OCI-LY1 (cell line): ENCODE measurements at regions not wholly inside any gene's neighbourhood (a gene's known extent, or its start where the extent isn't known, plus 50 kb on each side); places are given as distances from the start of the nearest gene placed in this dataset.

Experiments
- H2AFZ ChIP-seq: fragments of 200-600 bp; sonication (generic), shearing (Covaris generic); 2 replicates; pipeline ENCODE4 v1.6.0; 2014; ENCODE audit warnings: antibody characterized with exemption, mild to moderate bottlenecking, low read length
- H3F3A ChIP-seq: fragments of 200-600 bp; sonication (generic), shearing (Covaris generic); 2 replicates; pipeline ENCODE4 v1.6.0; 2014; ENCODE audit warnings: mild to moderate bottlenecking, antibody characterized with exemption, low read length, moderate library complexity; ENCODE audit not compliant: insufficient read depth
- H3K27ac ChIP-seq: fragments of 200-600 bp; sonication (generic); 2 replicates; pipeline ENCODE4 v1.5.1; 2014; ENCODE audit warnings: low read length, mixed run types, mild to moderate bottlenecking, low read depth; ENCODE audit not compliant: poor library complexity, severe bottlenecking
- H3K27me3 ChIP-seq: fragments of 200-600 bp; sonication (generic); 2 replicates; pipeline ENCODE4 v1.6.0; 2014; ENCODE audit warnings: antibody characterized with exemption, mild to moderate bottlenecking, low read length, moderate library complexity; ENCODE audit not compliant: insufficient read depth
- H3K36me3 ChIP-seq: fragments of 200-600 bp; sonication (generic); 2 replicates; pipeline ENCODE4 v1.6.1; 2014; ENCODE audit warnings: mild to moderate bottlenecking, antibody characterized with exemption, low read length, moderate library complexity, mixed read lengths; ENCODE audit not compliant: insufficient read depth
- H3K4me1 ChIP-seq: fragments of 200-600 bp; sonication (generic); 2 replicates; pipeline ENCODE4 v1.5.1; 2014; ENCODE audit warnings: mild to moderate bottlenecking, low read length, moderate library complexity; ENCODE audit not compliant: insufficient read depth, severe bottlenecking
- H3K4me2 ChIP-seq: fragments of 200-600 bp; sonication (generic), shearing (Covaris generic); 2 replicates; pipeline ENCODE4 v1.6.1; 2014; ENCODE audit warnings: low read length
- H3K4me3 ChIP-seq: fragments of 200-600 bp; sonication (generic); 2 replicates; pipeline ENCODE4 v1.5.1; 2014; ENCODE audit warnings: low read length, low read depth, mild to moderate bottlenecking, mixed read lengths; ENCODE audit not compliant: poor library complexity, severe bottlenecking
- H3K79me2 ChIP-seq: fragments of 200-600 bp; shearing (Covaris generic); 2 replicates; pipeline ENCODE4 v1.6.1; 2016; ENCODE audit warnings: mixed run types, low read length, mixed read lengths; ENCODE audit not compliant: insufficient read depth
- H3K9ac ChIP-seq: fragments of 200-600 bp; sonication (generic), shearing (Covaris generic); 2 replicates; pipeline ENCODE4 v1.6.1; 2014; ENCODE audit warnings: mild to moderate bottlenecking, low read length, mixed read lengths
- H3K9me2 ChIP-seq: fragments of 200-600 bp; sonication (generic), shearing (Covaris generic); 2 replicates; pipeline ENCODE4 v1.6.1; 2014; ENCODE audit warnings: low read depth, mild to moderate bottlenecking, low read length, mixed read lengths
- H3K9me3 ChIP-seq: fragments of 200-600 bp; shearing (Covaris generic); 2 replicates; pipeline ENCODE4 v1.6.1; 2014; ENCODE audit warnings: low read length, mixed read lengths
- H4K20me1 ChIP-seq: fragments of 200-600 bp; sonication (generic), shearing (Covaris generic); 2 replicates; pipeline ENCODE4 v1.6.0; 2016; ENCODE audit warnings: mild to moderate bottlenecking, low read length; ENCODE audit not compliant: insufficient read depth
- EZH2 ChIP-seq: fragments of 200-600 bp; sonication (generic), shearing (Covaris generic); IDR thresholded peaks from 2 replicates; pipeline ENCODE4 v1.8.0; 2017; ENCODE audit warnings: borderline replicate concordance, mixed run types, mild to moderate bottlenecking, antibody characterized with exemption, low read length, moderate library complexity, mixed read lengths
- TF ChIP-seq, protein P1 (sequence below): fragments of 200-600 bp; sonication (generic), shearing (Covaris generic); IDR thresholded peaks from 2 replicates; pipeline ENCODE4 v1.5.1; 2017; ENCODE audit warnings: mild to moderate bottlenecking, antibody characterized with exemption, low read length, moderate library complexity, mixed read lengths

DNA sequence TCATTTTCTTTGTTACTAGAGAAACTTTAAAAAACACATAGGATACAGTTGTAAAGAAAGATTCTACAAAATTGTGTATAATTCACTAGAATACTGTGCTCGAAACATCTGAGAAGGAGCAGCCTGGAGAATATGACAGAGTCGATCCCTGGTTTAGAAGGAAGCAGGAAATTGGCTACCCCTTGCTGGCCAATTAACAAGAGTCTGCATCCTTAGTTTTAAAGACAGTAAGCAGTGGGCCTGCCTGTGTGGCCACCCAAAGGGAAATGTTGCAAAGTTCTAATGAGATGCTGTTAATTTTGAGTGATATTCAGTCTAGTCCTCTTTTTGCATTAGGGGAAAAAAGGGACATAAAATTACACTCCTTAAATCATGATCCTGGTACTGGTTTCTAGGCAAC lies 988.6 kb downstream of the PCDH17 start:
- H3K4me3 ChIP-seq = no peak overlapping the region
- H3K4me2 ChIP-seq = no peak overlapping the region
- no peak overlapping the region for H3K9ac ChIP-seq
- H3K9me2 ChIP-seq = no peaks in the 10 kb centered on the region
- no peaks in the 10 kb centered on the region for H3K79me2 ChIP-seq
- H3K9me3 ChIP-seq = no peaks in the 10 kb centered on the region
- H3K27ac ChIP-seq = no peak overlapping the region
- no peaks in the 10 kb centered on the region for H4K20me1 ChIP-seq
- TF ChIP-seq, protein P1, sequence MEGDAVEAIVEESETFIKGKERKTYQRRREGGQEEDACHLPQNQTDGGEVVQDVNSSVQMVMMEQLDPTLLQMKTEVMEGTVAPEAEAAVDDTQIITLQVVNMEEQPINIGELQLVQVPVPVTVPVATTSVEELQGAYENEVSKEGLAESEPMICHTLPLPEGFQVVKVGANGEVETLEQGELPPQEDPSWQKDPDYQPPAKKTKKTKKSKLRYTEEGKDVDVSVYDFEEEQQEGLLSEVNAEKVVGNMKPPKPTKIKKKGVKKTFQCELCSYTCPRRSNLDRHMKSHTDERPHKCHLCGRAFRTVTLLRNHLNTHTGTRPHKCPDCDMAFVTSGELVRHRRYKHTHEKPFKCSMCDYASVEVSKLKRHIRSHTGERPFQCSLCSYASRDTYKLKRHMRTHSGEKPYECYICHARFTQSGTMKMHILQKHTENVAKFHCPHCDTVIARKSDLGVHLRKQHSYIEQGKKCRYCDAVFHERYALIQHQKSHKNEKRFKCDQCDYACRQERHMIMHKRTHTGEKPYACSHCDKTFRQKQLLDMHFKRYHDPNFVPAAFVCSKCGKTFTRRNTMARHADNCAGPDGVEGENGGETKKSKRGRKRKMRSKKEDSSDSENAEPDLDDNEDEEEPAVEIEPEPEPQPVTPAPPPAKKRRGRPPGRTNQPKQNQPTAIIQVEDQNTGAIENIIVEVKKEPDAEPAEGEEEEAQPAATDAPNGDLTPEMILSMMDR = no peak
- TF ChIP-seq EZH2 = no peak
- no peak overlapping the region for H2AFZ ChIP-seq
- H3K4me1 ChIP-seq = no peaks in the 10 kb centered on the region
- H3K36me3 ChIP-seq = no peaks in the 10 kb centered on the region
- H3F3A ChIP-seq = no peaks in the 10 kb centered on the region
- H3K27me3 ChIP-seq = no peaks in the 10 kb centered on the region

DNA sequence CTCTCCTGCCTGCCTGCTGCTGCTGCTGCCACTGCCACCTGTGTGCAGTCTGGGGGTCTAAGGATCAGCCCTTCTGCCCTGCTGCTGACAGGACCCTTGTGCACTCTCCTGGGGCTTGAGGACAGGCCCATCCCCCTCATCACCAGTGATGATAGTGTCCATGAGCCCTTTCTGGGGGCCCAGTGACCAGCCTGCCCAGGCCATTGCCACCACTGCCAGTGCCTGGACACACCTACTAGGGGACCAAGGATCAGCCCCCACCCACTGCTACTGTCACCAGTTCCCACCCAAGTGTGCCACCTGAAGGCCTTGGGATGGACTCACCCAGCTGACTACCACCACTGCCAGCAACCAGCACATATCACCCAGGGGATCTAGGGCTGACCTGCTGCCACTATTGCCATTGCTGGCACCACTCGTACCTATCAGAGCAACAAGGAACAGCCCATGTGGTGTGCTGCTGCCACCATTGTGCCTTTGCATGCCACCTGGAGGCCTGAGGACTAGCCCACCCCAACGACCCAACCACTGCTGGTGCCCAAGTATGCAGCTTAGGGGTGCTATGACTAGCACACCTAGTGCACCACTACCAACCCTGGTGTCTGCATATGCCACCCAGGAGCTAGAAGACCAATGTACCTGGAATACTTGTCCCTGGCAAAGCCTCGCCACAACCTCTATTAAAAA lies 994.3 kb downstream of the PCDH17 start:
- TF ChIP-seq EZH2 = no peak
- TF ChIP-seq, protein P1 = no peak
- H3K27ac ChIP-seq = no peak overlapping the region
- H3K9ac ChIP-seq = no peak overlapping the region
- H3K9me3 ChIP-seq = no peaks in the 10 kb centered on the region
- H3F3A ChIP-seq = no peaks in the 10 kb centered on the region
- H3K4me1 ChIP-seq = no peaks in the 10 kb centered on the region
- no peaks in the 10 kb centered on the region for H3K27me3 ChIP-seq
- H3K4me3 ChIP-seq = no peak overlapping the region
- H3K4me2 ChIP-seq = no peak overlapping the region
- no peaks in the 10 kb centered on the region for H3K36me3 ChIP-seq
- H2AFZ ChIP-seq = no peak overlapping the region
- H4K20me1 ChIP-seq = no peaks in the 10 kb centered on the region
- H3K79me2 ChIP-seq = no peaks in the 10 kb centered on the region
- no peaks in the 10 kb centered on the region for H3K9me2 ChIP-seq

DNA sequence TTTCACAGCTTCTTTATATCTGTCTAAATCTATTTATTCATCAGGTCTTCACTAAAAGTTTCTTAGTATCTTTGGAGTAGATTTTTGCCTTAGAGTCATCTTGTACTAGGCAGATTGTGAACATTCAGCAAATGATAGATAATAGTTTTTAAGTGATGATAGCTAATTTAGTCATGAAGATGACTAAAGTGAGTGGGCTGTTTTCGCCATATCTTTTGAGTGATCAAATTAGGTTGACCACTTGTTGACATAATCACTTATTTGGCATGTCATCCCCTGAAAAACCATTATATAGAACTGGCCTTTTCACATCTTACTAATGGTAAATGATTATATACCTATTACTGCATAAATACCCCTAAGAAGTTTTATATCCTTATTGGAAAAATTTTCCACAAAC lies 999.2 kb downstream of the PCDH17 start:
- no peaks in the 10 kb centered on the region for H3K4me1 ChIP-seq
- no peak overlapping the region for H3K4me2 ChIP-seq
- no peaks in the 10 kb centered on the region for H4K20me1 ChIP-seq
- no peak overlapping the region for H2AFZ ChIP-seq
- no peak overlapping the region for H3K4me3 ChIP-seq
- no peaks in the 10 kb centered on the region for H3K9me3 ChIP-seq
- no peaks in the 10 kb centered on the region for H3F3A ChIP-seq
- no peaks in the 10 kb centered on the region for H3K79me2 ChIP-seq
- no peaks in the 10 kb centered on the region for H3K36me3 ChIP-seq
- no peak overlapping the region for H3K9ac ChIP-seq
- H3K27me3 ChIP-seq = no peaks in the 10 kb centered on the region
- no peaks in the 10 kb centered on the region for H3K9me2 ChIP-seq
- no peak overlapping the region for H3K27ac ChIP-seq
- TF ChIP-seq, protein P1 = no peak
- TF ChIP-seq EZH2 = no peak
